GM23338 (cell line): ENCODE measurements at regions not wholly inside any gene's neighbourhood (a gene's known extent, or its start where the extent isn't known, plus 50 kb on each side); places are given as distances from the start of the nearest gene placed in this dataset.

ENCODE experiments used
- ATAC-seq: fragments of 200-7000 bp; cut with Tn5 transposase; 3 replicates; pipeline ENCODE4 v1.9.1; 2020
- DNase-seq: peaks from one replicate; pipeline ENCODE4 v3.0.0-alpha.2; 2015; ENCODE audit warnings: low spot score
- H2AFZ ChIP-seq: fragments of 200-600 bp; sonication (generic); 2 replicates; pipeline ENCODE4 v1.8.0; 2016; ENCODE audit warnings: antibody characterized with exemption, mild to moderate bottlenecking, moderate library complexity
- H3F3A ChIP-seq: fragments of 200-600 bp; sonication (generic); replicated peaks from 2 replicates; pipeline ENCODE4 v1.8.0; 2017; ENCODE audit warnings: antibody characterized with exemption, mixed run types, low read depth
- H3K27ac ChIP-seq: fragments of 200-600 bp; sonication (generic); 2 replicates; pipeline ENCODE4 v1.6.1; 2016; ENCODE audit warnings: low read depth
- H3K27me3 ChIP-seq: fragments of 200-600 bp; sonication (generic); 2 replicates; pipeline ENCODE4 v1.8.0; 2016; ENCODE audit warnings: mild to moderate bottlenecking, mixed run types, moderate library complexity; ENCODE audit not compliant: insufficient read depth
- H3K36me3 ChIP-seq: fragments of 200-600 bp; sonication (generic); 2 replicates; pipeline ENCODE4 v1.8.0; 2016; ENCODE audit warnings: mild to moderate bottlenecking; ENCODE audit not compliant: insufficient read depth
- H3K4me1 ChIP-seq: fragments of 200-600 bp; sonication (generic); 2 replicates; pipeline ENCODE4 v1.8.0; 2016; ENCODE audit warnings: mild to moderate bottlenecking, moderate library complexity; ENCODE audit not compliant: insufficient read depth
- H3K4me2 ChIP-seq: fragments of 200-600 bp; sonication (generic); 2 replicates; pipeline ENCODE4 v1.7.1; 2017; ENCODE audit warnings: mixed run types
- H3K4me3 ChIP-seq: fragments of 200-600 bp; sonication (generic); 2 replicates; pipeline ENCODE4 v1.6.1; 2016; ENCODE audit warnings: mixed run types
- H3K79me2 ChIP-seq: fragments of 200-600 bp; sonication (generic); replicated peaks from 2 replicates; pipeline ENCODE4 v1.8.0; 2017; ENCODE audit warnings: mild to moderate bottlenecking; ENCODE audit not compliant: insufficient read depth
- H3K9me2 ChIP-seq: fragments of 200-600 bp; sonication (generic); 2 replicates; pipeline ENCODE4 v1.8.0; 2017; ENCODE audit not compliant: insufficient read depth
- H4K20me1 ChIP-seq: fragments of 200-600 bp; sonication (generic); replicated peaks from 2 replicates; pipeline ENCODE4 v1.8.0; 2017; ENCODE audit warnings: mild to moderate bottlenecking; ENCODE audit not compliant: insufficient read depth
- H3K27ac Mint-ChIP-seq: 2 replicates; pipeline ENCODE4 v1.8.0; 2020; ENCODE audit warnings: inconsistent platforms, mild to moderate bottlenecking, moderate library complexity, mixed read lengths
- H3K27me3 Mint-ChIP-seq: 3 replicates; pipeline ENCODE4 v1.8.0; 2022; ENCODE audit warnings: low read depth, mild to moderate bottlenecking, moderate library complexity, mixed read lengths, inconsistent platforms; ENCODE audit not compliant: insufficient read depth, poor library complexity
- H3K36me3 Mint-ChIP-seq: 3 replicates; pipeline ENCODE4 v1.8.0; 2021; ENCODE audit warnings: low read depth, mild to moderate bottlenecking, inconsistent platforms, moderate library complexity, mixed read lengths
- H3K4me1 Mint-ChIP-seq: 3 replicates; pipeline ENCODE4 v1.8.0; 2020; ENCODE audit warnings: mild to moderate bottlenecking, inconsistent platforms, mixed read lengths
- H3K4me3 Mint-ChIP-seq: 3 replicates; pipeline ENCODE4 v1.8.0; 2021; ENCODE audit warnings: moderate library complexity, mild to moderate bottlenecking, inconsistent platforms, mixed read lengths
- H3K9me3 Mint-ChIP-seq: 3 replicates; pipeline ENCODE4 v1.8.0; 2020; ENCODE audit warnings: moderate library complexity, mild to moderate bottlenecking, inconsistent platforms, mixed read lengths
- CREB1 ChIP-seq: fragments of 250-450 bp; sonication (Bioruptor Pico); IDR thresholded peaks from 2 replicates; pipeline ENCODE4 v1.5.0; 2020; ENCODE audit warnings: low read depth, mild to moderate bottlenecking, moderate library complexity
- EZH2 ChIP-seq: fragments of 200-600 bp; sonication (generic); IDR thresholded peaks from one replicate; pipeline ENCODE4 v1.8.0; 2017; ENCODE audit warnings: antibody characterized with exemption, mild to moderate bottlenecking, low read depth; ENCODE audit not compliant: unreplicated experiment
- EZH2phosphoT487 ChIP-seq: fragments of 200-600 bp; sonication (generic); IDR thresholded peaks from one replicate; pipeline ENCODE4 v1.8.1; 2018; ENCODE audit warnings: antibody characterized with exemption; ENCODE audit not compliant: unreplicated experiment
- JUNB ChIP-seq: IDR thresholded peaks from one replicate; pipeline ENCODE4 v1.6.1; 2016; ENCODE audit warnings: antibody characterized with exemption; ENCODE audit not compliant: unreplicated experiment
- NANOG ChIP-seq: IDR thresholded peaks from 2 replicates; pipeline ENCODE4 v1.6.1; 2016; ENCODE audit warnings: antibody characterized with exemption, borderline replicate concordance
- POLR2AphosphoS5 ChIP-seq: IDR thresholded peaks from 2 replicates; pipeline ENCODE4 v1.6.1; 2016; ENCODE audit warnings: antibody characterized with exemption, low read depth
- STAT1 ChIP-seq: IDR thresholded peaks from one replicate; pipeline ENCODE4 v1.6.1; 2016; ENCODE audit warnings: antibody characterized with exemption; ENCODE audit not compliant: unreplicated experiment
- ZNF114 ChIP-seq: fragments of 250-450 bp; sonication (Bioruptor Pico); IDR thresholded peaks from 2 replicates; pipeline ENCODE4 v1.5.0; 2020; ENCODE audit warnings: mild to moderate bottlenecking, moderate library complexity
- ZNF331 ChIP-seq: fragments of 250-450 bp; sonication (Bioruptor Pico); IDR thresholded peaks from 2 replicates; pipeline ENCODE4 v1.5.0; 2020; ENCODE audit warnings: low read depth, mild to moderate bottlenecking, moderate library complexity
- TF ChIP-seq, protein P1 (sequence below): IDR thresholded peaks from 2 replicates; pipeline ENCODE4 v1.6.1; 2016; ENCODE audit warnings: antibody characterized with exemption
- TF ChIP-seq, protein P2 (sequence below): fragments of 250-450 bp; sonication (Bioruptor Pico); IDR thresholded peaks from 2 replicates; pipeline ENCODE4 v1.5.0; 2020; ENCODE audit warnings: mild to moderate bottlenecking, moderate library complexity
- TF ChIP-seq, protein P3 (sequence below), 2 experiments: fragments of 200-600 bp in 1 of 2; sonication (generic) in 1 of 2; conservative IDR thresholded peaks; 2 replicates each; pipeline versions ENCODE4 v1.5.1 to v1.6.1; 2016 to 2017; ENCODE audit warnings: antibody characterized with exemption in 2 of 2, low read depth in 2 of 2, mild to moderate bottlenecking in 2 of 2, moderate library complexity in 1 of 2
- TF ChIP-seq, protein P4 (sequence below): IDR thresholded peaks from one replicate; pipeline ENCODE4 v1.6.1; 2018; ENCODE audit warnings: antibody characterized with exemption; ENCODE audit not compliant: unreplicated experiment

DNA sequence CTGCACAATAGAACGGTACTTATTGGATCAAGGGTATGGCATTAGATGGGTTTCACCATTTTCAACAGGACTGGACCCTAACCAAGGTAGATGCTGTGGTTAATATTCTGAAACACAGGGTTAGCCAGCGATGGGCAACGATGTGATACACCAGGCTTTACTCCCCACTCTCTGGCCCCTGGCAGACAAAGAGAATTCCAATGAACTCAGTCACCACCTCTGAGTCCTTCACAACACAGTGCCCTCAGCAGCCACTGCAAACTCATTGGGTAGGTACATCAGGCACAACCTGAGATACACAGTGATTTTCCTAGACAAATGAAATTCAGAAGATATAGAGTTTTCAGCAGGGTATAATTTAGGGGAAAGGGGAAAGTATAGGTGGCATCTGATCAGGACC, 634.5 kb downstream of the ZEB2 start:
- Histone ChIP-seq H3K79me2 (no peaks in the 10 kb centered on the region), H3K9me2 (no peaks in the 10 kb centered on the region), H3K27ac (no peak overlapping the region), H3K4me1 (peaks cover 10% of the 10 kb centered on the region), H2AFZ (no peak overlapping the region), H3K4me3 (no peak overlapping the region), H3K27me3 (peaks cover 27% of the 10 kb centered on the region), H3K4me2 (no peak overlapping the region), H4K20me1 (no peaks in the 10 kb centered on the region), H3F3A (no peaks in the 10 kb centered on the region), H3K36me3 (no peaks in the 10 kb centered on the region)
- H3K4me3 Mint-ChIP-seq, result no peak overlapping the region
- H3K4me1 Mint-ChIP-seq, result peaks cover 8% of the 10 kb centered on the region; the same call in 2 of the 3 replicates
- TF ChIP-seq, protein P1, sequence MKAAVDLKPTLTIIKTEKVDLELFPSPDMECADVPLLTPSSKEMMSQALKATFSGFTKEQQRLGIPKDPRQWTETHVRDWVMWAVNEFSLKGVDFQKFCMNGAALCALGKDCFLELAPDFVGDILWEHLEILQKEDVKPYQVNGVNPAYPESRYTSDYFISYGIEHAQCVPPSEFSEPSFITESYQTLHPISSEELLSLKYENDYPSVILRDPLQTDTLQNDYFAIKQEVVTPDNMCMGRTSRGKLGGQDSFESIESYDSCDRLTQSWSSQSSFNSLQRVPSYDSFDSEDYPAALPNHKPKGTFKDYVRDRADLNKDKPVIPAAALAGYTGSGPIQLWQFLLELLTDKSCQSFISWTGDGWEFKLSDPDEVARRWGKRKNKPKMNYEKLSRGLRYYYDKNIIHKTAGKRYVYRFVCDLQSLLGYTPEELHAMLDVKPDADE, result no peak
- TF ChIP-seq CREB1, result no peak
- TF ChIP-seq, protein P2, sequence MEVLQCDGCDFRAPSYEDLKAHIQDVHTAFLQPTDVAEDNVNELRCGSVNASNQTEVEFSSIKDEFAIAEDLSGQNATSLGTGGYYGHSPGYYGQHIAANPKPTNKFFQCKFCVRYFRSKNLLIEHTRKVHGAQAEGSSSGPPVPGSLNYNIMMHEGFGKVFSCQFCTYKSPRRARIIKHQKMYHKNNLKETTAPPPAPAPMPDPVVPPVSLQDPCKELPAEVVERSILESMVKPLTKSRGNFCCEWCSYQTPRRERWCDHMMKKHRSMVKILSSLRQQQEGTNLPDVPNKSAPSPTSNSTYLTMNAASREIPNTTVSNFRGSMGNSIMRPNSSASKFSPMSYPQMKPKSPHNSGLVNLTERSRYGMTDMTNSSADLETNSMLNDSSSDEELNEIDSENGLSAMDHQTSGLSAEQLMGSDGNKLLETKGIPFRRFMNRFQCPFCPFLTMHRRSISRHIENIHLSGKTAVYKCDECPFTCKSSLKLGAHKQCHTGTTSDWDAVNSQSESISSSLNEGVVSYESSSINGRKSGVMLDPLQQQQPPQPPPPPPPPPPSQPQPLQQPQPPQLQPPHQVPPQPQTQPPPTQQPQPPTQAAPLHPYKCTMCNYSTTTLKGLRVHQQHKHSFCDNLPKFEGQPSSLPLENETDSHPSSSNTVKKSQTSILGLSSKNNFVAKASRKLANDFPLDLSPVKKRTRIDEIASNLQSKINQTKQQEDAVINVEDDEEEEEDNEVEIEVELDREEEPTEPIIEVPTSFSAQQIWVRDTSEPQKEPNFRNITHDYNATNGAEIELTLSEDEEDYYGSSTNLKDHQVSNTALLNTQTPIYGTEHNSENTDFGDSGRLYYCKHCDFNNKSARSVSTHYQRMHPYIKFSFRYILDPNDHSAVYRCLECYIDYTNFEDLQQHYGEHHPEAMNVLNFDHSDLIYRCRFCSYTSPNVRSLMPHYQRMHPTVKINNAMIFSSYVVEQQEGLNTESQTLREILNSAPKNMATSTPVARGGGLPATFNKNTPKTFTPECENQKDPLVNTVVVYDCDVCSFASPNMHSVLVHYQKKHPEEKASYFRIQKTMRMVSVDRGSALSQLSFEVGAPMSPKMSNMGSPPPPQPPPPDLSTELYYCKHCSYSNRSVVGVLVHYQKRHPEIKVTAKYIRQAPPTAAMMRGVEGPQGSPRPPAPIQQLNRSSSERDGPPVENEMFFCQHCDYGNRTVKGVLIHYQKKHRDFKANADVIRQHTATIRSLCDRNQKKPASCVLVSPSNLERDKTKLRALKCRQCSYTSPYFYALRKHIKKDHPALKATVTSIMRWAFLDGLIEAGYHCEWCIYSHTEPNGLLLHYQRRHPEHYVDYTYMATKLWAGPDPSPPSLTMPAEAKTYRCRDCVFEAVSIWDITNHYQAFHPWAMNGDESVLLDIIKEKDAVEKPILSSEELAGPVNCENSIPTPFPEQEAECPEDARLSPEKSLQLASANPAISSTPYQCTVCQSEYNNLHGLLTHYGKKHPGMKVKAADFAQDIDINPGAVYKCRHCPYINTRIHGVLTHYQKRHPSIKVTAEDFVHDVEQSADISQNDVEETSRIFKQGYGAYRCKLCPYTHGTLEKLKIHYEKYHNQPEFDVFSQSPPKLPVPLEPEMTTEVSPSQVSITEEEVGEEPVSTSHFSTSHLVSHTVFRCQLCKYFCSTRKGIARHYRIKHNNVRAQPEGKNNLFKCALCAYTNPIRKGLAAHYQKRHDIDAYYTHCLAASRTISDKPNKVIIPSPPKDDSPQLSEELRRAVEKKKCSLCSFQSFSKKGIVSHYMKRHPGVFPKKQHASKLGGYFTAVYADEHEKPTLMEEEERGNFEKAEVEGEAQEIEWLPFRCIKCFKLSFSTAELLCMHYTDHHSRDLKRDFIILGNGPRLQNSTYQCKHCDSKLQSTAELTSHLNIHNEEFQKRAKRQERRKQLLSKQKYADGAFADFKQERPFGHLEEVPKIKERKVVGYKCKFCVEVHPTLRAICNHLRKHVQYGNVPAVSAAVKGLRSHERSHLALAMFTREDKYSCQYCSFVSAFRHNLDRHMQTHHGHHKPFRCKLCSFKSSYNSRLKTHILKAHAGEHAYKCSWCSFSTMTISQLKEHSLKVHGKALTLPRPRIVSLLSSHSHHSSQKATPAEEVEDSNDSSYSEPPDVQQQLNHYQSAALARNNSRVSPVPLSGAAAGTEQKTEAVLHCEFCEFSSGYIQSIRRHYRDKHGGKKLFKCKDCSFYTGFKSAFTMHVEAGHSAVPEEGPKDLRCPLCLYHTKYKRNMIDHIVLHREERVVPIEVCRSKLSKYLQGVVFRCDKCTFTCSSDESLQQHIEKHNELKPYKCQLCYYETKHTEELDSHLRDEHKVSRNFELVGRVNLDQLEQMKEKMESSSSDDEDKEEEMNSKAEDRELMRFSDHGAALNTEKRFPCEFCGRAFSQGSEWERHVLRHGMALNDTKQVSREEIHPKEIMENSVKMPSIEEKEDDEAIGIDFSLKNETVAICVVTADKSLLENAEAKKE, result no peak
- no peak for TF ChIP-seq ZNF331 (CRISPR knock-in tag)
- TF ChIP-seq ZNF114 (CRISPR knock-in tag), result no peak
- TF ChIP-seq JUNB, result no peak
- TF ChIP-seq POLR2AphosphoS5, result no peak
- TF ChIP-seq, protein P3, sequence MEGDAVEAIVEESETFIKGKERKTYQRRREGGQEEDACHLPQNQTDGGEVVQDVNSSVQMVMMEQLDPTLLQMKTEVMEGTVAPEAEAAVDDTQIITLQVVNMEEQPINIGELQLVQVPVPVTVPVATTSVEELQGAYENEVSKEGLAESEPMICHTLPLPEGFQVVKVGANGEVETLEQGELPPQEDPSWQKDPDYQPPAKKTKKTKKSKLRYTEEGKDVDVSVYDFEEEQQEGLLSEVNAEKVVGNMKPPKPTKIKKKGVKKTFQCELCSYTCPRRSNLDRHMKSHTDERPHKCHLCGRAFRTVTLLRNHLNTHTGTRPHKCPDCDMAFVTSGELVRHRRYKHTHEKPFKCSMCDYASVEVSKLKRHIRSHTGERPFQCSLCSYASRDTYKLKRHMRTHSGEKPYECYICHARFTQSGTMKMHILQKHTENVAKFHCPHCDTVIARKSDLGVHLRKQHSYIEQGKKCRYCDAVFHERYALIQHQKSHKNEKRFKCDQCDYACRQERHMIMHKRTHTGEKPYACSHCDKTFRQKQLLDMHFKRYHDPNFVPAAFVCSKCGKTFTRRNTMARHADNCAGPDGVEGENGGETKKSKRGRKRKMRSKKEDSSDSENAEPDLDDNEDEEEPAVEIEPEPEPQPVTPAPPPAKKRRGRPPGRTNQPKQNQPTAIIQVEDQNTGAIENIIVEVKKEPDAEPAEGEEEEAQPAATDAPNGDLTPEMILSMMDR (conservative IDR thresholded peaks at IDR 0.05; ENCODE audit: low read depth in 2 of 2), result no peak
- TF ChIP-seq STAT1, result no peak
- TF ChIP-seq NANOG, result no peak
- TF ChIP-seq, protein P4, sequence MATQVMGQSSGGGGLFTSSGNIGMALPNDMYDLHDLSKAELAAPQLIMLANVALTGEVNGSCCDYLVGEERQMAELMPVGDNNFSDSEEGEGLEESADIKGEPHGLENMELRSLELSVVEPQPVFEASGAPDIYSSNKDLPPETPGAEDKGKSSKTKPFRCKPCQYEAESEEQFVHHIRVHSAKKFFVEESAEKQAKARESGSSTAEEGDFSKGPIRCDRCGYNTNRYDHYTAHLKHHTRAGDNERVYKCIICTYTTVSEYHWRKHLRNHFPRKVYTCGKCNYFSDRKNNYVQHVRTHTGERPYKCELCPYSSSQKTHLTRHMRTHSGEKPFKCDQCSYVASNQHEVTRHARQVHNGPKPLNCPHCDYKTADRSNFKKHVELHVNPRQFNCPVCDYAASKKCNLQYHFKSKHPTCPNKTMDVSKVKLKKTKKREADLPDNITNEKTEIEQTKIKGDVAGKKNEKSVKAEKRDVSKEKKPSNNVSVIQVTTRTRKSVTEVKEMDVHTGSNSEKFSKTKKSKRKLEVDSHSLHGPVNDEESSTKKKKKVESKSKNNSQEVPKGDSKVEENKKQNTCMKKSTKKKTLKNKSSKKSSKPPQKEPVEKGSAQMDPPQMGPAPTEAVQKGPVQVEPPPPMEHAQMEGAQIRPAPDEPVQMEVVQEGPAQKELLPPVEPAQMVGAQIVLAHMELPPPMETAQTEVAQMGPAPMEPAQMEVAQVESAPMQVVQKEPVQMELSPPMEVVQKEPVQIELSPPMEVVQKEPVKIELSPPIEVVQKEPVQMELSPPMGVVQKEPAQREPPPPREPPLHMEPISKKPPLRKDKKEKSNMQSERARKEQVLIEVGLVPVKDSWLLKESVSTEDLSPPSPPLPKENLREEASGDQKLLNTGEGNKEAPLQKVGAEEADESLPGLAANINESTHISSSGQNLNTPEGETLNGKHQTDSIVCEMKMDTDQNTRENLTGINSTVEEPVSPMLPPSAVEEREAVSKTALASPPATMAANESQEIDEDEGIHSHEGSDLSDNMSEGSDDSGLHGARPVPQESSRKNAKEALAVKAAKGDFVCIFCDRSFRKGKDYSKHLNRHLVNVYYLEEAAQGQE, result no peak
- TF ChIP-seq EZH2phosphoT487, result no peak
- no peak for TF ChIP-seq EZH2
- no peaks in the 10 kb centered on the region for H3K9me3 Mint-ChIP-seq
- H3K36me3 Mint-ChIP-seq, result no peaks in the 10 kb centered on the region
- ATAC-seq (no peak), DNase-seq (no peak)
- peaks cover 5% of the 10 kb centered on the region for H3K27me3 Mint-ChIP-seq
- H3K27ac Mint-ChIP-seq, result no peak overlapping the region
